GM21723 (cell line): ENCODE measurements at regions not wholly inside any gene's neighbourhood (a gene's known extent, or its start where the extent isn't known, plus 50 kb on each side); places are given as distances from the start of the nearest gene placed in this dataset.

Experiments
- ATAC-seq: cut with Tn5 transposase; IDR thresholded peaks from one replicate; pipeline ENCODE4 v1.9.1; 2021; ENCODE audit warnings: mild to moderate bottlenecking, moderate library complexity; ENCODE audit not compliant: unreplicated experiment

DNA sequence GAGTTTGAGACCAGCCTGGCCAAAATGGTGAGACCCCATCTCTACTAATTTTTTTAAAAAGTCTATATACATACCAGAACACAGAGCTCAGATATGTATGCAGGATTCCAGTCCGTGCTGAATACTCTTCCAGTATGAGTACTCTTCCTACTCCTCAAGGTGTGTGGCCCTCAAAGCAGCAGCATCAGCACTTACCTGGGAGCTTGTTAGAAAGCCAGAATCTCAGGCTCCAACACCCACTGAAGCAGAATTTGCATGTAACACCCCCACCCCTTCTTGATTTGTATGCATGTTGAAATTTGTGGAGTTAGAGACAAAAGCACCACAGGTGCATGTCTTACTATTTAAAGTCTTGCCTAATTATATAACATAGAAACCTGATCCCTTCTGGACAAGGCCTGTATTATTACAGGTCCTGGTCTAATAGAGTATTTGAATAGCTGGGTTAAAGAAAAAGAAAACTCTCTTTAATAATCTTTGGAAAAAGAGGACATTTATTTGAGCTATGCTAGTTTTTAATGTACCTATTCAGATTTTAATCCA, 50.3 kb upstream of the NFE2L2 start:
- no peak for ATAC-seq

DNA sequence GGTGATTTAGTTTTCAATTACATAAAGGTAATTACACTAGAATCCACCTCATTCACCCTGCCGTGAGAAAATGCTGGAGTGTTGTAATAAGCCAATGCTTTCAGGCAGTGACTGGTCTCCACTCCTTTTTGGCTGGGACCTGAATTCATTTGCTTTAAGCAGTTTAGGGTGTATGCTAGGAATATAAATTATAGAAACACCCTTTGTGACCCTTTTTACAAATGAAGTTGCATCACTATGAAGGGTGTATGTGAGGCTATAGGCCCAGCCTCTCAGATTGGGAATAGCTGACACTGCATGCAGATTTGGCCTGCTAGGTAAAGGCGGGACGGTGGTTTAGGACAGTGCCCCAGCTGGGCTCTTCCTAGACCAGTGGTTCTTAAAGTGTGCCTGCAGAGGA, 50.8 kb upstream of the NFE2L2 start:
- ATAC-seq = no peak

DNA sequence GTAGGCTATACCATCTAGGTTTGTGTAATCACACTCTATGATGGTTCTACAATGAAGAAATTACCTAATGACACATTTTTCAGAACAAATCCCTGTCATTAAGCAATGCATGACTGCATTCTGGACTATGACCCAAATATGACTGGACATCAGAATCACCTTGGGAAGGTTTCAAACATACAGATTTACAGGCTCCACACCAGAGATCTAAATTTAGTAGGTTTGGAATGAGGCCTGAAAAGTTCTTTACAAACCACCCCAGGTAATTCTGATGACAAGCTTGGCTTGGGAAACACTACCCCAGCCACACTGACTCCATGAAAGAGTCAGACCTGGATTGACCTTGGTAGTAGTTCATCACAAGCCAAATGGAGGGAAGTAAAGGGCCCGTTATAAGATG, 52.2 kb upstream of the NFE2L2 start:
- ATAC-seq = no peak

DNA sequence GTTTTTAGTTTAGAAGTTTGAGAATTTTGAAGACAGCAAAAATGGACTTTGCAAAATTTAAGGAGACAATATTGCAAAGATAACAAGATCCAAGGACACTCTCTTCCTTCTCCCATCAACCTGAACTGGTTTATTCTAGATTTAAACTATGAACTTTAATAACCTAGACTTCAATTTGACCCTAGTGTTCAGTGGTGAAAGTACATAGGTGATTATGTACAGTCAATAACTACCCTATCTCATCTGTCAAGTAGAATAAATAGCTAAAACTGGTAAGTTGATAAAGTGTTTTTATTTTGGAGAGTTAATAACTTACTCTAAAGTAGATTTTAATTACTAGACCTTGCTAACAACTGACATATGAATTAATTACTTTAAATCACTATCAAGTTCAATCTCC, 52.9 kb upstream of the NFE2L2 start:
- no peak for ATAC-seq

DNA sequence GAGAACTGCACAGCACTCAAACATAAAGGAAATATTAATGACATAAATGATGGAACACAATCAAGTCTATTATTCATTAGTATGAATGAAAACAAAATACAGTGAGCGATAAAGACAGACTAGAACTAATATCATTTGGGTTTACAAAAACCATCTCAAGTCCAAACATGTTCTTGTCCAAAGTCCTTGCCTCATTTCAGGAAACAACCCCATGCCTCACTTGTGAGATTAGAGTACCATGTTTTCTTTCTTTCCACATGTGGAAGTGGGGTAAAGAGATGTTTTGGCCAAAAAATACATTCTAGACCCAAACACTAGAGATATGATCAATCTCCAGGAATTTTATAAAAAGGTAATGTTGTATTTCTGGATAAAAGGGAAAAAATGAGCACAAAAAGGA, 53.3 kb upstream of the NFE2L2 start:
- ATAC-seq = no peak

DNA sequence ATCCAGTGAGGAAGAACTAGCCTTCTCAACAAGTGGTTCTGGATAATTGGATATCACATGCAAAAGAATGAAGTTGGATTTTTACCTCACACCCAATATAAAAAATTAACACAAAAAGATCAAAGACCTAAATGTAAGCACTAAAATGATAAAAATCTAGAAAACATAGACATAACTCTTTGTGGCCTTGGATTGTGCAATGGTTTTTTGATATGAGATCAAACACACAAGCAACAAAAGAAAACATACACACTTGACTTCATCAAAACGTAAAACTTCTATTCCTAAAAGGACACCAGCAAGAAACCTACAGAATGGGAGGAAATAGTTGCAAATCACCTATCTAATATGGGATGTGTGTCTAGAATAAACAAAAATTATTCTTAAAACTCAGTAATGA, 54.1 kb upstream of the NFE2L2 start:
- no peak for ATAC-seq

DNA sequence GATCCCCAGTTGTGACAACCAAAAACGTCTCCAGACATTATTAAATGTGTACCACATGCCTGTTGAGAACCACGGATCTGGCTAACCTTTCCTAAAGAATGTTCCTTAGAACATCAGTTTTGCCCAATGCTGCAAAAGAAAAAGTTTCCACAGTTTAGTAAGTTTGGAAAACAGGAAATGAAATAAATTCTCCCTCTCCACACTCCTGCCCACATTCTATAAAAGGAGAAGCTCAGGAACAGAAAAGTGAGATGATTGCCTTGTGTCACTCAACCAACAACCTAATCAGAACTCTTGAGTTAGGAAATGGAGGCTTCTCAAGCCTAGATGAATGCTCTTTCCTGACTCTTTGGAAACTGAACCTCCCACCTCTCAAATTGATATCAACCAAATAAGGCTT, 56.1 kb upstream of the NFE2L2 start:
- no peak for ATAC-seq

DNA sequence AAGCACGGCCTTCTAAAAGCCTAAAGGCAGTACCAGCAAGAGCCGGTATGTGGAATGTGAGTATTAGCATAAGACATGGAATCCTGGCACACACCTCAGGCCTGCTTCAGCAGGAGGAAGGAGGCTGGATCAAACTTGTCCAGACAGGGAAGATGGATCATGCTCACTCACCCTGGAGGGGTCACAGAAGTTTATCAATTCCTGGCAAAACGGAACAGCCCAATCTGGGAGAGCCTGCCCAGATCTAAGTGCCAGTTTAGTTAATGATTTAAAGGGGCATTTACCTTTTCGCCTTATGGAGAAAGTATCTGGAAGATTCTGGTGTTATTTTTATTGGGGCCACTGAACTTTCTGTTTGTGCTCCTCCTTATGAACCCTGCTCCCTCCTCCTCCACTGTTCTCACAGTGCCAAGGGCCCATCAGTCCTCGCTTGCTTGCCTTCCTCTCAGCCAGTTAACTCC, 58.3 kb upstream of the NFE2L2 start:
- ATAC-seq = no peak

DNA sequence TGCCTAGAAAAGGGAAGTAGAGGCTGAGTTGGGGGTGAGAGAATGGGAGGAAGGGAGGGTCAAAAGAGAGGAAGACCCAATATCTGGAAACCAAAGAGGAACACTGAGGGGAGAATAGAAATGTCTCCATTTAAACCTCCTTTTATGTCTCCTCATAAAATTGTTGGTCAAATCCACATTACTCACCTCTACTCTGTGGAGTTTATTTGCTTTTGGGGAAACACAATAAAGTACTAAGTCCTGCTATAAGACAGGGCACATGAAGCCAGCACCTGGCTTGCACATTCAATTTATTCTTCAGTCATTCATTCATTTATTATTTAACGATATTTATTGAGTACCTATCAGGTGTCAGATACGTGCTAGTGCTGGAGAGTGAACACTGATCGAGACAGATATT, 60.3 kb upstream of the NFE2L2 start:
- ATAC-seq = no peak

DNA sequence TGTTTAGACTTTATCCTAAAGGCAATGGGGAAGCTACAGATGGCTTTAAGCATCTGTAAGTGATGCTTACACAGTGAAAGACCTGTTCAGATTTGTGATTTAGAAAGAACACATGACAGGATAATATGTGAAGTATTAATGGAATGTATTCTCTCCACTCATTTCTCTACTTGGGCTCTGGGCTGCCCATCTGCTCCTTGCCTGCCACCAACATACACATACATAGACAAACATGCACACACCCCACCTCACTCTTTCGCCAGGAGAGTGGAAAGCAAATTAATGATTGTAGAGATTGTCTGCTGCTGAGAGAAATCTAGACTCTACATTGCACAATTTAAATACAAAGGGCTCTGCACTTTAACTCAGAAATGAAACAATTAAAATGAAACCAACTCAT, 61.0 kb upstream of the NFE2L2 start:
- ATAC-seq = no peak

DNA sequence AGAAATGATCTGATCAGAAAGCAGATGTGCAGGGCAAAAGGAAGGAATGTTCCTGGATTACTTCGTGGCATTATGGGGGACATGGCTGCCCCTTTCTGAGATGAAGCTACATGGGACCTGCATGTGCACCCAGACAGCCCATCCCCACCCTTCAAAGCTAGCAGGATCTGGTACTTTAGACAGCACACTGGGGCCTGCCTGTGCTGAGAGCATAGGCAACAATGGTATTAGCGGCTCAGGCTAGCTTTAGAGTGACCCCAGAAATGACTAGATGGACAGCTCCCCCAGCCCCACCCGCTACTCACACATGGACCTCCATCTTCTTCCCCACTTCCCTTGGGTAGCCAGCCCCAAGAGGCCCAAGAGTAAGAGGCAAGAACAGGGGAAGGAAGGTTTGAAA, 61.5 kb upstream of the NFE2L2 start:
- ATAC-seq = no peak

DNA sequence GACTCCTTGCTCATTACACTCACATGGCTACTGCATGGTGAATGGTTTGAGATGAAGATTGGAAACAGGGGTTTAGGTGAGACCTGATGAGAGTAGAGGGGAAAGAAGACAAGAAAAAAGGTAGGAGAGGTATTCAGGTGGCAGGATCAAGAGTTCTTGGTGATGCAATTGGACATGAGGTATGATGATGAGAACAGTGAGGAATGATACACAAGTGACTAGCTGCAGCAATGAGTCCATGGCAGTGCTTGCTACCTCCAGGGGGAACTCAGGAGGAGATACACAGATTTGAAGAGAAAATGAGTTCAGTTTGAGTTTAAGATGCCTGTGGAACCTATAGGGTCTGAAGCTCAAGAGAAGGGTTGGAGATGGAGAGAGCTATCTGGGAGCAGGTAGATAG, 62.1 kb upstream of the NFE2L2 start:
- ATAC-seq = no peak

DNA sequence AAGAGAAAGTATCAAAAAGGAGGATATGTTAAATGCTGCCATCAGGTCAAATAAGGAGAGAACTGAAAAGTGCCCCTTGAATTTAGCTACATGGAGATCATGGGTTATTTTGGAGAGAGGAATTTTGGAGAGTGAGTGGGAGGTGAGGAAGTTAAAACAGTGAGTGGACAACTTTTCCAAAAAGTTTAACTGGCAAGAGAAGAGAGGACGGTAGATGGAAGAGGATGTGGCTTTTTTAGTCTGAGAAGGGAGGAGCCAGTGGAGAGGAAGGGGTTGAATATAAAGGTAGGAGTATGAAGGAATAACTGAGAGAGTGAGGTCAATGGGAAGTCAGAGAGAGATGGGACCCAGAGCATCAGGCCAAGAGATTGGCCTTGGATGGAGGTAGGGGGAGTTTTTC, 62.5 kb upstream of the NFE2L2 start:
- ATAC-seq = no peak

DNA sequence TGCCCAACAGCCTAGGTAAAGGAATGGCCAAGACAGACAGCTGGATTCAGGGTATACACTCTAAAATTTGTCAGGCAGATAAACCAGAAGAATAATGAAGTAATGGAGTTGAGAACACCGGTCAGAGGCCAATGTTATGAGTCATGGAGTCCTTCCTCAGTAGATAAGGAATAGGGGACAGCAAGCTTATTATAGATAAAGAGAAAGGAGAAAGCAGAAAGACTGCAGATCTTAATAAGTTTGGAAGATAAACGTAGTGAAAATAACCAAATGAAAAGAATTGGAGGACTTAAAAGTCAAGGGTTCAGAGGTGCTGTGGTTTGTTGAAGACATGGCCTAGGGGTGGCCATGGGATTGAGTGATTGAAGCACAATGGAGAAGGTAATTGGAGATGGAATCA, 63.5 kb upstream of the NFE2L2 start:
- ATAC-seq = no peak

DNA sequence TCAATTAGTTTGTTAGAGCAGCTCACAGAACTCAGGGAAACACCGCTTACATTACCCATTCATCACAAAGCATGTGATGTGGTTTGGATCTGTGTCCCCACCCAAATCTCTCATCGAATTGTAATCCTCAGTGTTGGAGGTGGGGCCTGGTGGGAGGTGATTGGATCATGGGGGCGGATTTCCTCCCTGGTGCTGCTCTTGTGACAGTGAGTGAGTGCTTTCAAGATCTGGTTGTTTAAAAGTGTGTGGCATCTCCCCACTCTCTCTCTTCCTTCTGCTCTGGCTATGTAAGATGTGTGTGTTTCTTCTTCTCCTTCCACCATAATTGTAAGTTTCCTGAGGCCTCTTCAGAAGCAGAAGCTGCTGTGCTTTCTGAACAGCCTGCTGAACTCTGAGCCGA, 63.5 kb upstream of the AGPS start:
- ATAC-seq = no peak

DNA sequence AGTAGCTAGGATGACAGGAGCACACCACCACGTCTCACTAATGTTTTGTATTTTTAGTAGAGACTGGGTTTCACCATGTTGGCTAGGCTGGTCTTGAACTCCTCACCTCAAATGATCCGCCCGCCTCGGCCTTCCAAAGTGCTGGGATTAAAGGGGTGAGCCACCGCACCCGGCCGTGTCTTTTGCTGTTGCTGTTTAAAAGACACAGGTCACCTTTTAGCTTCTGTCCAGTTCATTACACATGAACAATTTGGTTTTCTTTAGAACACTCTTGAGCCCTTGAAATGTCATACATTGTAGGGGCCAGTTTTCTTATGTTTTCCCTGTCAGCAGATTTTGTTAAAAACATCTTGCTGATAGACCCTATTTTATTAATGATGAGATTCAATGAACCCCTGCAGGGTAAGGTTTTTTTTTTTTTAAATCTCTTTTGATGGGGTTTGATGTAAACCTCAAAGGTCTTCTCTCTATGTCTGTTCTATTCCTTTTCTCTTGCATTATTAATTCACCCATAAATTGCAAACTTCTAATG, 61.0 kb upstream of the AGPS start:
- ATAC-seq = no peak

DNA sequence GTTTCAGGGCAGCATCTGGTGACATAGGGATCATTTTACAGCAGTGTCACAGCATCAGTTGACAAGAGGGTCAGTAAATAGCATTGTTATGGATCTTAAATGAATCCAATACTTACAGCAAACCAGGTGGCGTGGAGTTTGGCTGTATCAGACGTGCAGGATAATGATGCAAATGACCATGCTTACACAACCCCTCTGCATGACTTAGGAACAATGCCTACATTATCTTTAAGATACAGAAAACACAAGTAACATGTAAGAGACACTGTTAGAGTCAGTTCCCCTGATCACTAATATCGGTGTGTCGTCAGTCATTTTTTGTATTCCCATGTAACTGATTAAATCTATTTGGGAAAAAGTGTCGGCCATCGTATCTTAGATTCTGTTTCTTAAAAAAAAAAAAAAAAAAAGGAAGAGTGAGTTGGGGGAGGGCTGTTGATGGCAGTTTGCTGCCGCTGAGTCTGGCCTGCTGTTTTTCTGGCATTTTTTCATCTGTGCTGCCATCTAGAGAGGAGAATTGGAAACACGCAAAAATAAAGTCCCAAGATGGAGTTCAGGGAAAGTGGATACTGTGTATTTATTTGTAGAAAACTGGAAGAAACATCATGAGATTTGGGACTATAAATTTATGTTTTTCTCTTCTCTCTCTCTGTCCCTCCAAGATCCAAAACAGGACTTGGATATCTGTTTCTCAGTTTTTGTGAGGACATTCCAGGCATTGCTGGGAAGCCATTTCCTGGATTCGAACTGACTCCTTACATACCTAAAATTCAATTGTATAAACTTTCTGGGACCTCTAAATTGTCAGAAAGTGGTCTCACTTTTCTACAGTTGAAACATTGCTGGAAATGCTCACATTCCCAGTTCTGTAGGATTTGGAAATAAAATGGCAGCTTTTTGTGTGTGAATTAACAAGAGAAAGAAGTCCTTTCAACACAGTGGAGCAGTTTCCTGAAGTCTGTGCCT, 60.3 kb upstream of the AGPS start:
- ATAC-seq = peak; percentile 85

DNA sequence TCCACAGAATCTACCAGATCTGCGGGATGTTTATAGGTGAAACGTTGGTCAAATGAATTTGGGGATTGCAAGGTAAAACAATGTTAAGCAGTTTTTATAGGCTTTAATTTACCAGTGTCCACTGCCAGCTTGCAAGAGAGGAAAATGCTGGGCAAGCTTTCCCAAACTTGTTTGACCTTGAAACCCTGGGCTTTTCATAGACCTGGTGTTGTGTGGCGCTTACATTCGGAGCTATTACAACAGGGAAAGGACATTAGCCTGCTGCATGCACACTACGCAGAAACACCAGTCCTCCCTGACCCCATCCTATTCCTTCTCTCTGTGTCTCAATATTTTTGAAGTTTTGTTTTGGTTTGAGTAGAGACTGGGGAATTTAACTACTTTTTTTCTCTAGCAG, 59.6 kb upstream of the AGPS start:
- ATAC-seq = no peak

DNA sequence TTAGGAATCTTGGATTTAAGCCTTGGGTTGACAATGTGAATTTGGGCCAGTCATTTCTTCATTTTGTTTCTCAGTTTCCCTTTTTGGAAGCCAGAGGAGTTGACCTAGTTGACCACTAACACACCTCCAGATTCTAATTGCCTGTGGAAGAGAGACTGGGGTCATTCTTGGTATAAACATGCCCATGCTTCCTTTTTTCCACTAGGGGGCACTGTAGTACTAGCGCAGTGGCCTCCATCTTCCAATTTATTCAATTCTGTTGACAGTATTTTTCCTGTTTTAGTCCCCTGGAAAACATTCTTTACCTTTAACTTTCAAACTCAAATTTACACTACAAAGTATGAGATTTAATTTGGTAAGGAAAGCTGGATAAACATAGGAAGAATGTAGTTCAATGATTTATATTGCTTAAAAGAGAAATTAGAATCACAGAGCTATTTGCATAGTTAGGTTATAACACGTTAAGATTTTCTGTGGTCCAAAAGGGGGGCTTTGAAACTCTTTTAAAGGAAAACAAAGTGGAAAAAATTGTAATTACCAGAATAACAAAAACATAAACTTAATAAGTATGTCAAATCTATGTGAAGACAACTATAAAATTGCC, 57.5 kb upstream of the AGPS start:
- peak; percentile 60 for ATAC-seq

DNA sequence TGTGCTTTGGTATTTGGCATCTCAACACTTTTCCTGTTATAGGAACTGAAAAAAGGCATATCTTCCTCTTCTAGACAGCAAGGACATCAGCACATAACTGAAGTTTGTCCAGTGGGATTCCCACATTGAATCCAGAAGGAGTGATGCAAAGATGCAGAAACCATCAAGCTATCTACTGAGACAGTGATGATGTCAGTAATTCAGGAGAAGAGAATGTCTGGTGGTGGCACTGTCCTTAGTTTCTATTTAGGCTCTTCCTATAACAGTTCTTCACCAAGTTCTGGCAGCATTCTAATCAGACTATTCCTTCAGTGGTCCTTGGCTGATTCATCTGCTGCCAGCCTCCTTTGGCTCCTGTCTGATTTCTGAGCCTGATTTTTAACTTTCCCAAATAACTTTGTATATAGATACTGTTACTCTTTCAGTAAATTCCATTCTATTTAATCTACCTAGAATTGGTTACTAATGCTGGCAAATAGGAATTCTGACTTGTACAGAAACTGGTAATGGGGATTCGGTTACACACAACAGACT, 56.6 kb upstream of the AGPS start:
- ATAC-seq = no peak

DNA sequence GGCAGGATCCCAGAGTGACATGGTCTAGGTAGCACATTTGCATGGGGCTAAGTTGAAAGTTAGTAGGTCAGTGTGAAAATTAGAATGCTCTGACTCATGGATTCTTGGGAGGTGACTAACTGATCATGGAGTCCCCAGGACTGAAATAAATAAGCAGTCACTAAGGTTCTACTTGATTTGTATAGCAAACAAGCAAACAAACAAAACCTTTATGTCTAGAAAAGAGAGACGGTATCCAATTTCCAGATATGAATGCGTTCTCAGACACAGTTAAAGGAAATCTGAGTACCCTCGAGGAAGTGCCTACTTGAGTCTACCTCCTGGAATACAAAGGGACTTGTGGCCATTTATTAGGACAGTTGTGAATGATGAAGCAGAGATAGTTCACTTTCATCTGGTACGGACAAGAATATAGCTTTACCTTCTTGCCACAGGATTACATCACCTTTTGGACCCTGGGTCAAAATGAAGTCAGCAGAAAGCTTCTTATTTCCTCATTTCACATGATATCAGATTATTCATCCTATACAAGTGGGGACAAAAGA, 54.3 kb upstream of the AGPS start:
- no peak for ATAC-seq
